SK-N-SH (cell line): ENCODE measurements at regions not wholly inside any gene's neighbourhood (a gene's known extent, or its start where the extent isn't known, plus 50 kb on each side); places are given as distances from the start of the nearest gene placed in this dataset.
"Not testable (repeated sequence)": the region's sequence is repeated elsewhere in the genome, so short reads cannot be mapped to it uniquely, and the experiment has no call there.

Experiments
- CTCF ChIA-PET: fragments of 300-600, 350-600 bp; formaldehyde crosslinking; extraction: SDS; loops from one replicate; lab custom pipeline; 2021; lab: Yijun Ruan, JAX
- POLR2A ChIA-PET: fragments of 350-600 bp; sonication (Branson Sonifier 250); formaldehyde crosslinking; extraction: SDS; loops from one replicate; lab custom pipeline; 2020; ENCODE audit warnings: antibody characterized with exemption, inconsistent platforms; lab: Yijun Ruan, JAX
- DNase-seq: peaks from one replicate; pipeline ENCODE4 v3.0.0; 2012
- H2AFZ ChIP-seq: fragments of 200-600 bp; sonication (generic); 2 replicates; pipeline ENCODE4 v1.8.1; 2016; ENCODE audit warnings: antibody characterized with exemption, mild to moderate bottlenecking, low read depth
- H3F3A ChIP-seq: fragments of 200-600 bp; sonication (generic); replicated peaks from 2 replicates; pipeline ENCODE3; 2016; ENCODE audit warnings: antibody characterized with exemption, mild to moderate bottlenecking; ENCODE audit not compliant: insufficient read depth
- H3K27ac ChIP-seq, 2 experiments: fragments of 200-500 bp in 1 of 2; fragments of 200-600 bp in 1 of 2; sonication (Bioruptor generic) in 1 of 2; sonication (generic), shearing (Covaris generic) in 1 of 2; 2 replicates each; pipeline versions ENCODE4 v1.5.1 to v1.6.1; 2014 to 2016; ENCODE audit warnings: low read depth in 2 of 2, inconsistent platforms in 1 of 2, low read length in 1 of 2, mild to moderate bottlenecking in 1 of 2, mixed read lengths in 1 of 2
- H3K27me3 ChIP-seq: fragments of 200-600 bp; sonication (generic), shearing (Covaris generic); 2 replicates; pipeline ENCODE4 v1.6.1; 2016; ENCODE audit warnings: mixed run types; ENCODE audit not compliant: insufficient read depth
- H3K36me3 ChIP-seq, 2 experiments: fragments of 200-500 bp in 1 of 2; fragments of 200-600 bp in 1 of 2; sonication (Bioruptor generic) in 1 of 2; sonication (generic) in 1 of 2; replicated peaks in 1 of 2; 2 replicates each; pipeline versions ENCODE3 to v1.5.1; 2014 to 2016; ENCODE audit warnings: low read length in 1 of 2, mild to moderate bottlenecking in 1 of 2; ENCODE audit not compliant: insufficient read depth in 2 of 2, control insufficient read depth in 1 of 2
- H3K4me1 ChIP-seq, 2 experiments: fragments of 200-500 bp in 1 of 2; fragments of 200-600 bp in 1 of 2; sonication (Bioruptor generic) in 1 of 2; sonication (generic), shearing (Covaris generic) in 1 of 2; 2 replicates each; pipeline versions ENCODE4 v1.5.1 to v1.6.1; 2014 to 2016; ENCODE audit warnings: low read depth in 1 of 2, low read length in 1 of 2, mixed run types in 1 of 2; ENCODE audit not compliant: insufficient read depth in 2 of 2, control insufficient read depth in 1 of 2
- H3K4me2 ChIP-seq: fragments of 200-600 bp; sonication (generic), shearing (Covaris generic); 2 replicates; pipeline ENCODE4 v1.6.1; 2017; ENCODE audit warnings: mixed run types
- H3K4me3 ChIP-seq, 2 experiments: fragments of 200-500 bp in 1 of 2; fragments of 200-600 bp in 1 of 2; sonication (Bioruptor generic) in 1 of 2; sonication (generic), shearing (Covaris generic) in 1 of 2; 2 replicates each; pipeline versions ENCODE4 v1.5.1 to v1.8.1; 2014 to 2016; ENCODE audit warnings: low read depth in 2 of 2, inconsistent platforms in 1 of 2, low read length in 1 of 2, mild to moderate bottlenecking in 1 of 2, mixed read lengths in 1 of 2, moderate library complexity in 1 of 2
- H3K79me2 ChIP-seq: fragments of 200-600 bp; sonication (generic); 2 replicates; pipeline ENCODE4 v1.8.1; 2017; ENCODE audit warnings: mild to moderate bottlenecking; ENCODE audit not compliant: insufficient read depth
- H3K9ac ChIP-seq: fragments of 200-600 bp; sonication (generic); 2 replicates; pipeline ENCODE4 v1.6.1; 2017; ENCODE audit warnings: mixed run types
- H3K9me2 ChIP-seq: fragments of 200-600 bp; sonication (generic); 2 replicates; pipeline ENCODE4 v1.6.1; 2017; ENCODE audit warnings: mixed run types
- H3K9me3 ChIP-seq: fragments of 200-600 bp; sonication (generic); 2 replicates; pipeline ENCODE4 v1.6.1; 2017; ENCODE audit warnings: mixed run types, mild to moderate bottlenecking, moderate library complexity
- H4K20me1 ChIP-seq: fragments of 200-600 bp; sonication (generic); 2 replicates; pipeline ENCODE4 v1.6.1; 2017; ENCODE audit warnings: mild to moderate bottlenecking, mixed run types; ENCODE audit not compliant: insufficient read depth
- ELF1 ChIP-seq: IDR thresholded peaks from 2 replicates; pipeline ENCODE4 v1.4.0; 2012
- EP300 ChIP-seq, 2 experiments: IDR thresholded peaks; 2 replicates each; pipeline versions ENCODE4 v1.4.0 to v1.6.1; 2012; ENCODE audit warnings: borderline replicate concordance in 1 of 2, low read depth in 1 of 2, low read length in 1 of 2
- FOSL2 ChIP-seq: IDR thresholded peaks from 2 replicates; pipeline ENCODE4 v1.4.0; 2012; ENCODE audit warnings: low read depth, mild to moderate bottlenecking, moderate library complexity, borderline replicate concordance
- GABPA ChIP-seq: IDR thresholded peaks from 2 replicates; pipeline ENCODE4 v1.4.0; 2012; ENCODE audit warnings: low read depth, mild to moderate bottlenecking
- GATA2 ChIP-seq: sonication (generic); formaldehyde crosslinking; IDR thresholded peaks from 2 replicates; pipeline ENCODE4 v1.5.0; 2020; ENCODE audit warnings: mild to moderate bottlenecking, missing genetic modification reagents
- NFIC ChIP-seq: IDR thresholded peaks from 2 replicates; pipeline ENCODE4 v1.4.0; 2012; ENCODE audit warnings: borderline replicate concordance
- NRF1 ChIP-seq: IDR thresholded peaks from 2 replicates; pipeline ENCODE4 v1.6.1; 2012; ENCODE audit warnings: low read depth, mild to moderate bottlenecking, low read length
- PBX3 ChIP-seq: IDR thresholded peaks from 2 replicates; pipeline ENCODE4; 2012
- POLR2AphosphoS5 ChIP-seq: IDR thresholded peaks from 2 replicates; pipeline ENCODE4 v1.6.1; 2012; ENCODE audit warnings: low read depth, low read length
- SIN3A ChIP-seq: IDR thresholded peaks from 2 replicates; pipeline ENCODE4 v1.6.1; 2012; ENCODE audit warnings: low read depth, mild to moderate bottlenecking, low read length, moderate library complexity, borderline replicate concordance
- SMC3 ChIP-seq: IDR thresholded peaks from 2 replicates; pipeline ENCODE4 v1.6.1; 2012; ENCODE audit warnings: low read depth, low read length, improper control_type of control experiment
- TCF12 ChIP-seq: IDR thresholded peaks from 2 replicates; pipeline ENCODE4 v1.4.0; 2012
- WGBS: methylation state at CpG from one replicate; pipeline ENCODE4 v1.1.6; 2017; ENCODE audit warnings: low lambda C conversion rate; 5-methylcytosine and 5-hydroxymethylcytosine counted together
- TF ChIP-seq, protein P1 (sequence below): IDR thresholded peaks from 2 replicates; pipeline ENCODE4 v1.6.1; 2012; ENCODE audit warnings: mild to moderate bottlenecking, low read depth, low read length, moderate library complexity
- TF ChIP-seq, protein P2 (sequence below): IDR thresholded peaks from 2 replicates; pipeline ENCODE4 v1.4.0; 2012; ENCODE audit warnings: low read depth

DNA sequence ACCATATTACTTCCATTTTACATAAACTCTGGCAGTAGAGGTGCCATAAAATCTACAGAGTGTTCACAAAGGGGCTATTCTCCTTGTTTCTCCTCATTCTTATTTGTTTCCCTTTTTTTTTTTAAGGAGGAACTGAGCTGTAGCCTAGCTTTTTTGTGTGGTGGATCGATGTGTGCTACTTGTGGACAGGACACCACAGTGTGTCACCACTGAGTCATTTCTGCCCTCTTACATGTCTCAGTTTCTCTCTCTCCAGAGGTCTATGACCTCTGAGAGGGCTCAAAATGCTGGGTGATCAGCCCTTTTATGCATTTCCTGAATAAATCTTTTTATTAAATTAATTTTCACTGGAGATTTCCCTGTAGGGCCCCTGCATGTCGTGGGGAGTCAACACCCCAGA, 370.2 kb downstream of the ADGRD1 start:
- no peak for DNase-seq
- Histone ChIP-seq H3K27ac (no peak overlapping the region), H2AFZ (no peak overlapping the region), H3K79me2 (no peaks in the 10 kb centered on the region), H3K4me1 (no peaks in the 10 kb centered on the region; a peak in 1 of 4 replicates), H3F3A (no peaks in the 10 kb centered on the region), H3K27me3 (no peaks in the 10 kb centered on the region), H3K9me3 (peaks cover 7% of the 10 kb centered on the region; the same call in 1 of the 2 replicates), H3K4me2 (no peak overlapping the region), H3K4me3 (no peak overlapping the region), H3K9me2 (no peaks in the 10 kb centered on the region), H3K36me3 (no peaks in the 10 kb centered on the region), H4K20me1 (no peaks in the 10 kb centered on the region), H3K9ac (no peak overlapping the region)
- POLR2A ChIA-PET = no interaction called here
- CTCF ChIA-PET = interaction anchor here (0.8 to 1.2 kb wide), 3 partner anchors 10 to 130 kb away, joined by 3 read pairs; no protein-coding TSS in a partner anchor
- TF ChIP-seq, protein P1, sequence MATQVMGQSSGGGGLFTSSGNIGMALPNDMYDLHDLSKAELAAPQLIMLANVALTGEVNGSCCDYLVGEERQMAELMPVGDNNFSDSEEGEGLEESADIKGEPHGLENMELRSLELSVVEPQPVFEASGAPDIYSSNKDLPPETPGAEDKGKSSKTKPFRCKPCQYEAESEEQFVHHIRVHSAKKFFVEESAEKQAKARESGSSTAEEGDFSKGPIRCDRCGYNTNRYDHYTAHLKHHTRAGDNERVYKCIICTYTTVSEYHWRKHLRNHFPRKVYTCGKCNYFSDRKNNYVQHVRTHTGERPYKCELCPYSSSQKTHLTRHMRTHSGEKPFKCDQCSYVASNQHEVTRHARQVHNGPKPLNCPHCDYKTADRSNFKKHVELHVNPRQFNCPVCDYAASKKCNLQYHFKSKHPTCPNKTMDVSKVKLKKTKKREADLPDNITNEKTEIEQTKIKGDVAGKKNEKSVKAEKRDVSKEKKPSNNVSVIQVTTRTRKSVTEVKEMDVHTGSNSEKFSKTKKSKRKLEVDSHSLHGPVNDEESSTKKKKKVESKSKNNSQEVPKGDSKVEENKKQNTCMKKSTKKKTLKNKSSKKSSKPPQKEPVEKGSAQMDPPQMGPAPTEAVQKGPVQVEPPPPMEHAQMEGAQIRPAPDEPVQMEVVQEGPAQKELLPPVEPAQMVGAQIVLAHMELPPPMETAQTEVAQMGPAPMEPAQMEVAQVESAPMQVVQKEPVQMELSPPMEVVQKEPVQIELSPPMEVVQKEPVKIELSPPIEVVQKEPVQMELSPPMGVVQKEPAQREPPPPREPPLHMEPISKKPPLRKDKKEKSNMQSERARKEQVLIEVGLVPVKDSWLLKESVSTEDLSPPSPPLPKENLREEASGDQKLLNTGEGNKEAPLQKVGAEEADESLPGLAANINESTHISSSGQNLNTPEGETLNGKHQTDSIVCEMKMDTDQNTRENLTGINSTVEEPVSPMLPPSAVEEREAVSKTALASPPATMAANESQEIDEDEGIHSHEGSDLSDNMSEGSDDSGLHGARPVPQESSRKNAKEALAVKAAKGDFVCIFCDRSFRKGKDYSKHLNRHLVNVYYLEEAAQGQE = no peak
- no peak for TF ChIP-seq NFIC
- TF ChIP-seq POLR2AphosphoS5 = no peak
- TF ChIP-seq EP300 (IDR thresholded peaks at IDR 0.05; ENCODE audit: borderline replicate concordance in 1 of 2, low read depth in 1 of 2, low read length in 1 of 2) = no peak
- no peak for TF ChIP-seq GATA2
- TF ChIP-seq ELF1 = no peak
- TF ChIP-seq PBX3 = no peak
- TF ChIP-seq FOSL2 = no peak
- no peak for TF ChIP-seq GABPA
- WGBS = 10% methylated on average over 2 of the region's 2 CpGs

DNA sequence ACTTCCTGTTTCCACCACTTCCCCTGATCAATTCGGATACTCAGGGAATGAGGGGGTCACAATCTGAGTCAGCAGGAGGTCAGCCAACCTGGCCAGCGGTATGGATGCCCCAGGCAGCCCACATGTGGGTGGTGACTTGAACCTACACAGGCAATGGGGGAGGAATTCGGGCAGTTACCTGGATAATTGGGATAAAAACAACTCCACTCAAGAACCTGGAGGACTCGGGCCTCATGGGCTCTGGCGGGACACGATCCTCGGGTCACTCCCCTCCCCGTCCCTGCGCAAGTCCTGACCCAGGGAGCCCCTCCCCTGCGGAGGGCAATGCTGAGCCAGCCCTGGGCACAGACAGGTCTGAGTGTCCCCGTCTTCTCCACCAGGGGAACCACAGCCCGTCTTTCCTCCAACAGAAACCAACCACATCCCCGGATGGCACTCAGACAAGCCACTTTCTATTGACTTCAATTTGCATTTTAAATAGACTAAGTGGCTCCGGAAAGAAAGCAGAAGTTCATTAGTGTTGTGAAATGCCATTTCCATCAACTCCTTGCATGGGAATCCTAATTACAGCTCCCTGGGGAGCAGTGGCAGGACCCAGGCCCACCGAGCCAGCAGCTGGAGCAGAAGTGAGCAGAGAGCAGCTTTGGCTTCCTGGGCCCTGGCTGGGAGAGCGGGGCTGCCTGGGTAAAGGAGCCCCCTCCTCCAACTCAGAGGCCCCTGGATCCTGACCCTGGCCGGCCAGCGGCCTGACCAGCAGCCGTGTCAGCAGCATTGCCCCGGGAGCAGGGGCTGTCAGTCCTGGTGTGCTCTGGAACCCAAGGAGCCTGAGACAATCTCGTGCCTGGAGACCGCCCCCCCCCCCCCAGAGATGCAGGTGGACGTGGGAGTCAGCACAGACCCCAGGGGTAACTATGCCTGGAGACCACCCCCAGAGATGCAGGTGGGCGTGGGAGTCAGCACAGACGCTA, 374.1 kb downstream of the ADGRD1 start:
- CTCF ChIA-PET = no interaction called here
- peak; percentile 45 for DNase-seq
- Histone ChIP-seq H3K9me3 (no peaks in the 10 kb centered on the region), H3K4me1 (no peaks in the 10 kb centered on the region; a peak in 1 of 4 replicates), H3F3A (no peaks in the 10 kb centered on the region), H4K20me1 (no peaks in the 10 kb centered on the region), H3K9ac (no peak overlapping the region), H3K79me2 (no peaks in the 10 kb centered on the region), H3K27ac (no peak overlapping the region), H3K36me3 (no peaks in the 10 kb centered on the region), H3K27me3 (no peaks in the 10 kb centered on the region), H3K4me3 (no peak overlapping the region), H3K9me2 (no peaks in the 10 kb centered on the region), H3K4me2 (no peak overlapping the region), H2AFZ (no peak overlapping the region)
- WGBS = 44% methylated on average over 13 of the region's 25 CpGs
- TF ChIP-seq SIN3A (no peak), TCF12 (no peak), GATA2 (no peak), NRF1 (no peak), SMC3 (no peak)
- TF ChIP-seq, protein P2, sequence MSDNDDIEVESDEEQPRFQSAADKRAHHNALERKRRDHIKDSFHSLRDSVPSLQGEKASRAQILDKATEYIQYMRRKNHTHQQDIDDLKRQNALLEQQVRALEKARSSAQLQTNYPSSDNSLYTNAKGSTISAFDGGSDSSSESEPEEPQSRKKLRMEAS = no peak
- POLR2A ChIA-PET = no interaction called here

- H3K36me3 ChIP-seq, H3F3A ChIP-seq, H3K9me2 ChIP-seq, H3K79me2 ChIP-seq, H3K4me2 ChIP-seq, H3K4me1 ChIP-seq, H4K20me1 ChIP-seq, H3K4me3 ChIP-seq, CTCF ChIA-PET, H3K27me3 ChIP-seq, DNase-seq, POLR2A ChIA-PET, H3K9me3 ChIP-seq, H3K27ac ChIP-seq, H3K9ac ChIP-seq, H2AFZ ChIP-seq: not testable (repeated sequence)
- WGBS = 68% methylated on average over 27 of the region's 28 CpGs
Measured at GRCh38 chr12:131328861-131329845, 375.4 kb downstream of the ADGRD1 start.
